ENCODE measurements at regions not wholly inside any gene's neighbourhood (a gene's known extent, or its start where the extent isn't known, plus 50 kb on each side); places are given as distances from the start of the nearest gene placed in this dataset.
"Not testable (repeated sequence)": the region's sequence is repeated elsewhere in the genome, so short reads cannot be mapped to it uniquely, and the experiment has no call there.

DNA sequence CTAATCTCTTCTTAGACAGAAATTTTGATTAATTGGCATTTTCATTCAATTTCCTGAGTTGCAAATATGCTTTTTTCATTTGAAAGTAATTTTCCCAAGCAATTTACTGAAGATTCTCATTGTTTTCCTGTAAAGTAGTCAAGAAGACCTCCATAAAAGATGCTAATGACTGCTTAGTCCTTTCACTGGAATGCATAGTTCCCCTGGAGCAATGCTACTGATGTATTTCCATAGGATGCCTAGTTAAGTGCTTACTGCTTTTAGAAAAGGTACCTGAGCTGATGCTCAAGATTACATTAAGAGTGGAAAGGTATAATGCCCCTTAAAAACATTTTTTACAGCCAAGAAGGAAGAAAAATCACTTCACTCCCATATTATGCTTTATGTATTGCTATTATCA is 109.2 kb upstream of the EMB start:
- no peaks in the 10 kb centered on the region for H3K27me3 ChIP-seq (ENCODE audit: insufficient read depth, poor library complexity, severe bottlenecking)
- no peak for DNase-seq (ENCODE audit: low read depth in 1 of 2, low spot score in 1 of 2)
- TF ChIP-seq GABPA (IDR thresholded peaks at IDR 0.05; ENCODE audit: low read depth) (no peak), CTCF (IDR thresholded peaks at IDR 0.05; ENCODE audit: insufficient read depth, low read length) (no peak), REST (IDR thresholded peaks at IDR 0.05; ENCODE audit: insufficient replicate concordance, low read depth) (no peak), SPI1 (IDR thresholded peaks at IDR 0.05; ENCODE audit: borderline replicate concordance, low read depth) (no peak), POLR2AphosphoS5 (IDR thresholded peaks at IDR 0.05; ENCODE audit: low read depth) (no peak)
- no peak overlapping the region for H3K4me3 ChIP-seq (replicated peaks; ENCODE audit: insufficient read depth, low read length)
- no peak overlapping the region for H3K27ac ChIP-seq (replicated peaks)

GRCh38 chr5:50550993-50551392 is 109.9 kb upstream of the EMB start:
- Histone ChIP-seq H3K27me3 (ENCODE audit: insufficient read depth, poor library complexity, severe bottlenecking) (no peaks in the 10 kb centered on the region), H3K4me3 (replicated peaks; ENCODE audit: insufficient read depth, low read length) (no peak overlapping the region), H3K27ac (replicated peaks) (no peak overlapping the region; the same call in 1 of the 2 replicates)
- no peak for TF ChIP-seq SPI1 (IDR thresholded peaks at IDR 0.05; ENCODE audit: borderline replicate concordance, low read depth)
- no peak for TF ChIP-seq POLR2AphosphoS5 (IDR thresholded peaks at IDR 0.05; ENCODE audit: low read depth)
- TF ChIP-seq REST (IDR thresholded peaks at IDR 0.05; ENCODE audit: insufficient replicate concordance, low read depth): no peak
- TF ChIP-seq GABPA (IDR thresholded peaks at IDR 0.05; ENCODE audit: low read depth): no peak
- TF ChIP-seq CTCF (IDR thresholded peaks at IDR 0.05; ENCODE audit: insufficient read depth, low read length): no peak
- no peak for DNase-seq (ENCODE audit: low read depth in 1 of 2, low spot score in 1 of 2)

- TF ChIP-seq REST (IDR thresholded peaks at IDR 0.05; ENCODE audit: insufficient replicate concordance, low read depth): no peak
- TF ChIP-seq POLR2AphosphoS5 (IDR thresholded peaks at IDR 0.05; ENCODE audit: low read depth): no peak
- TF ChIP-seq GABPA (IDR thresholded peaks at IDR 0.05; ENCODE audit: low read depth): 0 out of 2 replicates have a peak, but pooled peaks have one; percentile 11
- Histone ChIP-seq H3K4me3 (replicated peaks; ENCODE audit: insufficient read depth, low read length) (no peak overlapping the region), H3K27ac (replicated peaks) (no peak overlapping the region), H3K27me3 (ENCODE audit: insufficient read depth, poor library complexity, severe bottlenecking) (no peaks in the 10 kb centered on the region)
- no peak for DNase-seq (ENCODE audit: low read depth in 1 of 2, low spot score in 1 of 2)
Measured at GRCh38 chr5:50553560-50553984, 112.5 kb upstream of the EMB start.

DNA sequence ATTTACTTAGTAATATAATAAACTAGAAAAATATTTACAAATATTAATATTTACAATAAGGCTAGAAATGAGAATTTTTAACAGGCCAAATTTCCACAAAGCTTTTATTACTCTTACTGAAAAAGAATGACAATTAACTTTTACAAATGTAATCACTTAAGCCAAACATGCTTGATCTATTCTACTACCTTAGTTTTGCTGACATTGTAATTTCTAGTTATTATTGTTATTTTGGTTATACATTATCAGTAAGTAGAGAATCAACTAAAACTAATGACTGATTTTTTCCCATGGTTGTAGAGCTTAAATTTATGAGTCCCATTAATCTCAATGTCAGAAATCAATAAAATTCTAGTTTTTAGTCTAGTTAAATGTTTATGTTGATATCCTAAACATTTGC is 107.8 kb upstream of the PARP8 start:
- H3K27me3 ChIP-seq (ENCODE audit: insufficient read depth, poor library complexity, severe bottlenecking); H3K4me3 ChIP-seq (replicated peaks; ENCODE audit: insufficient read depth, low read length); H3K27ac ChIP-seq (replicated peaks); DNase-seq (ENCODE audit: low read depth in 1 of 2, low spot score in 1 of 2): not testable (repeated sequence)

All from HL-60 (cell line).